Colonic mucosa (tissue), 4 donors: ENCODE measurements at regions not wholly inside any gene's neighbourhood (a gene's known extent, or its start where the extent isn't known, plus 50 kb on each side); places are given as distances from the start of the nearest gene placed in this dataset.

ENCODE experiments used
- DNase-seq: peaks from one replicate; pipeline ENCODE4 v3.0.0-alpha.2; 2020
- H3K27ac ChIP-seq: fragments of 200-600 bp; one replicate; pipeline ENCODE4 v1.8.0; 2021
- H3K27me3 ChIP-seq: fragments of 200-600 bp; one replicate; pipeline ENCODE4 v1.8.0; 2021
- H3K36me3 ChIP-seq: fragments of 200-600 bp; one replicate; pipeline ENCODE4 v1.8.0; 2021
- H3K4me1 ChIP-seq: fragments of 200-600 bp; one replicate; pipeline ENCODE4 v1.8.0; 2021; ENCODE audit warnings: mild to moderate bottlenecking
- H3K4me3 ChIP-seq: fragments of 200-600 bp; one replicate; pipeline ENCODE4 v1.8.0; 2021
- H3K9ac ChIP-seq, 2 donors: one replicate each; pipeline ENCODE4 v1.7.0; 2013; ENCODE audit warnings: control low read depth in 2 of 2, low read depth in 2 of 2, low read length in 2 of 2
- H3K9me3 ChIP-seq: fragments of 200-600 bp; one replicate; pipeline ENCODE4 v1.8.0; 2021
- CTCF ChIP-seq: fragments of 200-600 bp; IDR thresholded peaks from one replicate; pipeline ENCODE4 v1.8.0; 2022; ENCODE audit warnings: antibody characterized with exemption, mild to moderate bottlenecking
- intact Hi-C: fragments of 100-400 bp; cut with DNase I; formaldehyde crosslinking; loops from one replicate; pipeline ENCODE4 v1.14.1; 2022
- donor health status: healthy.
- donor health status: DM: no; HTN: no; CAD: no.
- donor health status: DM: no; HTN: no; CAD: no.

GRCh38 chr6:115554060-115554459, 506.6 kb downstream of the FRK start:
- no peak for DNase-seq
- no peak for TF ChIP-seq CTCF
- Histone ChIP-seq H3K27me3 (no peaks in the 10 kb centered on the region), H3K4me3 (no peak overlapping the region), H3K9ac (no peak overlapping the region), H3K36me3 (no peaks in the 10 kb centered on the region), H3K27ac (no peak overlapping the region), H3K9me3 (no peaks in the 10 kb centered on the region), H3K4me1 (no peaks in the 10 kb centered on the region)
- intact Hi-C loops: no loop called here

GRCh38 chr6:115551527-115551926, 509.2 kb downstream of the FRK start:
- TF ChIP-seq CTCF: no peak
- intact Hi-C loops: no loop called here
- no peak for DNase-seq
- no peak overlapping the region for H3K4me3 ChIP-seq
- H3K27me3 ChIP-seq: no peaks in the 10 kb centered on the region
- H3K27ac ChIP-seq: no peak overlapping the region
- no peak overlapping the region for H3K9ac ChIP-seq
- H3K36me3 ChIP-seq: no peaks in the 10 kb centered on the region
- no peaks in the 10 kb centered on the region for H3K4me1 ChIP-seq
- H3K9me3 ChIP-seq: no peaks in the 10 kb centered on the region

- no peak overlapping the region for H3K4me3 ChIP-seq
- no peaks in the 10 kb centered on the region for H3K36me3 ChIP-seq
- no peaks in the 10 kb centered on the region for H3K4me1 ChIP-seq
- no peak overlapping the region for H3K9ac ChIP-seq
- intact Hi-C loops: no loop called here
- no peak overlapping the region for H3K27ac ChIP-seq
- no peaks in the 10 kb centered on the region for H3K27me3 ChIP-seq
- H3K9me3 ChIP-seq: no peaks in the 10 kb centered on the region
- DNase-seq: no peak
- no peak for TF ChIP-seq CTCF
These were observed 515.1 kb downstream of the FRK start for GRCh38 chr6:115545672-115545986.

- TF ChIP-seq CTCF: no peak
- Histone ChIP-seq H3K36me3 (no peaks in the 10 kb centered on the region), H3K9me3 (no peaks in the 10 kb centered on the region), H3K27me3 (no peaks in the 10 kb centered on the region), H3K27ac (no peak overlapping the region), H3K4me3 (no peak overlapping the region), H3K9ac (no peak overlapping the region), H3K4me1 (no peaks in the 10 kb centered on the region)
- DNase-seq: no peak
- intact Hi-C loops: no loop called here
These were observed 515.7 kb downstream of the FRK start for GRCh38 chr6:115544765-115545671.

GRCh38 chr6:115540077-115540869, 520.4 kb downstream of the FRK start:
- Histone ChIP-seq H3K4me3 (no peak overlapping the region), H3K27ac (no peak overlapping the region), H3K9ac (no peak overlapping the region), H3K4me1 (no peaks in the 10 kb centered on the region), H3K27me3 (no peaks in the 10 kb centered on the region), H3K9me3 (no peaks in the 10 kb centered on the region), H3K36me3 (no peaks in the 10 kb centered on the region)
- DNase-seq: no peak
- intact Hi-C loops: no loop called here
- no peak for TF ChIP-seq CTCF
